ENCODE measurements at regions not wholly inside any gene's neighbourhood (a gene's known extent, or its start where the extent isn't known, plus 50 kb on each side); places are given as distances from the start of the nearest gene placed in this dataset.
"Not testable (repeated sequence)": the region's sequence is repeated elsewhere in the genome, so short reads cannot be mapped to it uniquely, and the experiment has no call there.

DNA sequence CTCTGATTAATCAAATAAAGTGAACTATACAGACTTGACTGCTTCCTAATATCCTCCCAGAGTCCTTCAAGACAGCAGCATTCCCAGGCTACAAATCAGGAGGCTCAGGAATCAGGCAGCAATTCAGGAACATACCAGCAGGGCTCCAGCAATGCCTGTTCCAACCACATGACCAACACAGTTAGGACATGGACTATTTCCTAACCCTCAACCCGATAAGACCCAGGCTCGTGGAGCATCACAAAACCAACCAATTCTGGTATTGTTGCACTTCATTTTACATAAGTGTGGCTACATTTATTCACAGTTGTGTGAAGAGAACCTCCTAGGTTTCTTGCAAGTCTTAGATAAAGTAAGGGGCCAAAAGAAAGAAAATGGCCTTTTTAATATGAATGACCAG, 546.2 kb upstream of the ADGRL2 start:
- no peak for TF ChIP-seq POLR2A (IDR thresholded peaks at IDR 0.05)
- TF ChIP-seq, protein P1, sequence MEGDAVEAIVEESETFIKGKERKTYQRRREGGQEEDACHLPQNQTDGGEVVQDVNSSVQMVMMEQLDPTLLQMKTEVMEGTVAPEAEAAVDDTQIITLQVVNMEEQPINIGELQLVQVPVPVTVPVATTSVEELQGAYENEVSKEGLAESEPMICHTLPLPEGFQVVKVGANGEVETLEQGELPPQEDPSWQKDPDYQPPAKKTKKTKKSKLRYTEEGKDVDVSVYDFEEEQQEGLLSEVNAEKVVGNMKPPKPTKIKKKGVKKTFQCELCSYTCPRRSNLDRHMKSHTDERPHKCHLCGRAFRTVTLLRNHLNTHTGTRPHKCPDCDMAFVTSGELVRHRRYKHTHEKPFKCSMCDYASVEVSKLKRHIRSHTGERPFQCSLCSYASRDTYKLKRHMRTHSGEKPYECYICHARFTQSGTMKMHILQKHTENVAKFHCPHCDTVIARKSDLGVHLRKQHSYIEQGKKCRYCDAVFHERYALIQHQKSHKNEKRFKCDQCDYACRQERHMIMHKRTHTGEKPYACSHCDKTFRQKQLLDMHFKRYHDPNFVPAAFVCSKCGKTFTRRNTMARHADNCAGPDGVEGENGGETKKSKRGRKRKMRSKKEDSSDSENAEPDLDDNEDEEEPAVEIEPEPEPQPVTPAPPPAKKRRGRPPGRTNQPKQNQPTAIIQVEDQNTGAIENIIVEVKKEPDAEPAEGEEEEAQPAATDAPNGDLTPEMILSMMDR (IDR thresholded peaks at IDR 0.05), result no peak
- DNase-seq, result no peak
- H3K36me3 ChIP-seq (replicated peaks in 1 of 2), result no peaks in the 10 kb centered on the region
- H3K4me1 ChIP-seq (replicated peaks in 1 of 2), result no peaks in the 10 kb centered on the region
- intact Hi-C loops (cut with DNase I), result no loop called here
- H3K4me3 ChIP-seq, result no peak overlapping the region
- no peak overlapping the region for H3K27ac ChIP-seq
- H3K27me3 ChIP-seq, result no peaks in the 10 kb centered on the region
- 93 to 100% (median 98%) methylated on average over 2 of the region's 2 CpGs for WGBS, 4 donors
- H3K9me3 ChIP-seq (replicated peaks in 1 of 3), result no peaks in the 10 kb centered on the region

DNA sequence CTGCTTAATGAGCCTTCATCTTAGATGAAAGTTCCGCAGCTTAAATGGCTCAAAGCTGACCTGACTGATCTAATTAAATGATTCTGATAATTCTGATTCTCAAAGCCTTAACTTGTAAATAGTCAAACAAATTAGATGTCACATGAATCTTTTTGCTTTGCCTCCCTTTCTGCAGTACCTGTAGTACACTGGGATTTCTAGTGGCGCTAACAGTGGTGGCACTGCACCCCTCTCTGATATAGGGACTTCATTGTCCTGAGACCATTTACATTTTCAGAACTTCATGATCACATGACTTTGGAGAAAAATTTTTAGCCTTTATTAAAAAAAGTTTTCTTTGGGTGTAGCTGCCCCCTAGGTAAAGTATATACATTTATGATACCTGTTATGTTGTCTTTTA, 546.7 kb upstream of the ADGRL2 start:
- Histone ChIP-seq H3K4me3 (no peak overlapping the region), H3K4me1 (replicated peaks in 1 of 2) (no peaks in the 10 kb centered on the region), H3K36me3 (replicated peaks in 1 of 2) (no peaks in the 10 kb centered on the region), H3K27ac (no peak overlapping the region), H3K27me3 (no peaks in the 10 kb centered on the region), H3K9me3 (replicated peaks in 1 of 3) (no peaks in the 10 kb centered on the region)
- 93 to 97% (median 97%) methylated on average over 2 of the region's 2 CpGs for WGBS, 4 donors
- intact Hi-C loops (cut with DNase I), result no loop called here
- no peak for DNase-seq
- TF ChIP-seq, protein P1 (IDR thresholded peaks at IDR 0.05), result no peak
- TF ChIP-seq POLR2A (IDR thresholded peaks at IDR 0.05), result no peak

DNA sequence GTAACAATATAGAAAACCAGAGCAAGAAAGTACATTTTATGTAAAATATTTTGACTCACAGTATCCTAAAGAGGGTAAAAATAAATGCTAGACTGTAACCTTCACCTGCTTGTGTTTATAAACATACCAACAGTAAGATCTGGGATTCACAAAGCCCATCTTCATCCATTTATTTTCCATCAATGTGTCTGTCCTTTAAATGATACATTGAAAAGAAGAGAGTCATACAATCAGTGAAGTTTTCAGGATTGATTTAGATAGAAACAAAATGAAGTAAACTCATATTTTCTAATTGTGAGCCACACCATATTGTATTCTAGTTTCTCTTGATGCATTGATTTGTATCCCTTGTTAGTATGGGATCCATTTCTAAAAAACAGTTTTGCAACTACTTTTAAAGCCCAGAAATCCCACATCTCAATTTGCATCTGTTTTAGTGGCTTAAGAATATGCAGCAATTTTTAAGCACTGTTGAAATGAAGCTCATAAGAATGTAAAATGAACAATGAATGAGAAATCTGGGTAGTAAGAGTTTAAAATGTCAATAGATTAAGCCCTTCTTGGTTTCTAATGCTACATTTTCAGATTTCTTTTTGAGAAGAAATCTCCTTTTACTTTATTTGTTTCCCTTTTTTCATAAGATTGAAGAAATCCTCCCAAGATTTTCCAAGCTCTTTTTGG, 548.1 kb upstream of the ADGRL2 start:
- no peaks in the 10 kb centered on the region for H3K9me3 ChIP-seq (replicated peaks in 1 of 3)
- no peak overlapping the region for H3K27ac ChIP-seq
- no peaks in the 10 kb centered on the region for H3K4me1 ChIP-seq (replicated peaks in 1 of 2)
- H3K27me3 ChIP-seq, result no peaks in the 10 kb centered on the region
- DNase-seq, result no peak
- no peak overlapping the region for H3K4me3 ChIP-seq
- H3K36me3 ChIP-seq (replicated peaks in 1 of 2), result no peaks in the 10 kb centered on the region
- TF ChIP-seq POLR2A (IDR thresholded peaks at IDR 0.05), result no peak
- intact Hi-C loops (cut with DNase I), result no loop called here

DNA sequence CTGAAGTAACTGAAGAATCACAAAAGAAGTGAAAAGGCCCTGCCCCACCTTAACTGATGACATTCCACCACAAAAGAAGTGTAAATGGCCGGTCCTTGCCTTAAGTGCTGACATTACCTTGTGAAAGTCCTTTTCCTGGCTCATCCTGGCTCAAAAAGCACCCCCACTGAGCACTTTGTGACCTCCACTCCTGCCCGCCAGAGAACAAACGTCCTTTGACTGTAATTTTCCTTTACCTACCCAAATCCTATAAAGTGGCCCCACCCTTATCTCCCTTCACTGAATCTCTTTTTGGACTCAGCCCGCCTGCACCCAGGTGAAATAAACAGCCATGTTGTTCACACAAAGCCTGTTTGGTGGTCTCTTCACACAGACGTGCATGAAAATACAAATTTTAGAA, 549.9 kb upstream of the ADGRL2 start:
- 77 to 96% (median 82%) methylated on average over 4 to 5 of the region's 5 CpGs for WGBS, 4 donors
- H3K4me1 ChIP-seq (replicated peaks in 1 of 2); H3K9me3 ChIP-seq (replicated peaks in 1 of 3); DNase-seq; H3K27ac ChIP-seq; H3K27me3 ChIP-seq; H3K36me3 ChIP-seq (replicated peaks in 1 of 2); H3K4me3 ChIP-seq; intact Hi-C loops (cut with DNase I): not testable (repeated sequence)

DNA sequence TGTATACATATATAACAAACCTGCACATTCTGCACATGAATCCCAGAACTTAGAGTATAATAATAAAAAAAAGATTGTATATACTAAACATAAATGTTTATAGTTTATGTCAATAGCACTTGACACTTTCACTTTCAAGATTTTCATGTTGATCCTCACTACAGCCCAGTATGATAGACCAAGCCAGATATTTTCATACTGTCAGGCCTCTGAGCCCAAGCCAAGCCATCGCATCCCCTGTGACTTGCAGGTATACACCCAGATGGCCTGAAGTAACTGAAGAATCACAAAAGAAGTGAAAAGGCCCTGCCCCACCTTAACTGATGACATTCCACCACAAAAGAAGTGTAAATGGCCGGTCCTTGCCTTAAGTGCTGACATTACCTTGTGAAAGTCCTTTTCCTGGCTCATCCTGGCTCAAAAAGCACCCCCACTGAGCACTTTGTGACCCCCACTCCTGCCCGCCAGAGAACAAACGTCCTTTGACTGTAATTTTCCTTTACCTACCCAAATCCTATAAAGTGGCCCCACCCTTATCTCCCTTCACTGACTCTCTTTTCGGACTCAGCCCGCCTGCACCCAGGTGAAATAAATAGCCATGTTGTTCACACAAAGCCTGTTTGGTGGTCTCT, 555.5 kb upstream of the ADGRL2 start:
- H3K36me3 ChIP-seq (replicated peaks in 1 of 2); H3K4me3 ChIP-seq; intact Hi-C loops (cut with DNase I); H3K9me3 ChIP-seq (replicated peaks in 1 of 3); H3K27ac ChIP-seq; H3K27me3 ChIP-seq; H3K4me1 ChIP-seq (replicated peaks in 1 of 2); DNase-seq: not testable (repeated sequence)
- 77 to 92% (median 90%) methylated on average over 5 to 6 of the region's 6 CpGs for WGBS, 4 donors

DNA sequence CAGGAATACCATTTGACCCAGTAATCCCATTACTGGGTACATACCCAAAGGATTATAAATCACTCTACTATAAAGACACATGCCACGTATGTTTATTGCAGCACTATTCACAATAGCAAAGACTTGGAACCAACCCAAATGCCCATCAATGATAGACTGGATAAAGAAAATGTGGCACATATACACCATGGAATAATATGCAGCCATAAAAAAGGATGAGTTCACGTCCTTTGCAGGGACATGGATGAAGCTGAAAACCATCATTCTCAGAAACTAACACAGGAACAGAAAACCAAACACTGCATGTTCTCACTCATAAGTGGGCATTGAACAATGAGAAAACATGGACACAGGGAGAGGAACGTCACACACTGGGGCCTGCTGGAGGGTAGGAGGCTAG, 556.1 kb upstream of the ADGRL2 start:
- H3K27me3 ChIP-seq; H3K36me3 ChIP-seq (replicated peaks in 1 of 2); H3K27ac ChIP-seq; H3K4me3 ChIP-seq; DNase-seq; H3K9me3 ChIP-seq (replicated peaks in 1 of 3); intact Hi-C loops (cut with DNase I); H3K4me1 ChIP-seq (replicated peaks in 1 of 2): not testable (repeated sequence)
- 87 to 98% (median 90%) methylated on average over 3 of the region's 3 CpGs for WGBS, 4 donors

All from adrenal gland (tissue), 9 donors.